ENCODE measurements at regions not wholly inside any gene's neighbourhood (a gene's known extent, or its start where the extent isn't known, plus 50 kb on each side); places are given as distances from the start of the nearest gene placed in this dataset.

- dilution Hi-C loops (cut with HindIII; ENCODE audit: low sequenced_read_pairs, unreplicated experiment): no loop called here
- intact Hi-C loops (cut with micrococcal nuclease): no loop called here
- H4K20me1 ChIP-seq (ENCODE audit: insufficient read depth, low read length): no peaks in the 10 kb centered on the region
- H2AK9ac ChIP-seq (replicated peaks; ENCODE audit: low read depth, low read length, poor library complexity): no peak overlapping the region
- no peak overlapping the region for H2BK20ac ChIP-seq (ENCODE audit: low read depth, low read length)
- no peak overlapping the region for H2AK5ac ChIP-seq (ENCODE audit: low read depth, low read length)
- H3K4me3 ChIP-seq (ENCODE audit: insufficient read depth, low read depth, low read length): no peak overlapping the region
- H4K91ac ChIP-seq (ENCODE audit: insufficient read depth, low read depth, low read length): no peak overlapping the region
- H3K14ac ChIP-seq (replicated peaks; ENCODE audit: low read depth, low read length): no peak overlapping the region
- H2BK5ac ChIP-seq (ENCODE audit: low read depth, low read length, poor library complexity, severe bottlenecking): no peak overlapping the region
- no peaks in the 10 kb centered on the region for H3K27me3 ChIP-seq (ENCODE audit: control insufficient read depth, insufficient read depth, low read length)
- TF ChIP-seq RFX5 (IDR thresholded peaks at IDR 0.05; ENCODE audit: low read depth, low read length): no peak
- no peak for TF ChIP-seq MAZ (IDR thresholded peaks at IDR 0.05; ENCODE audit: borderline replicate concordance, low read depth, low read length)
- TF ChIP-seq CHD1 (IDR thresholded peaks at IDR 0.05; ENCODE audit: low read depth, low read length): no peak
- no peak for TF ChIP-seq ELK1 (IDR thresholded peaks at IDR 0.05; ENCODE audit: borderline replicate concordance, low read depth, low read length)
- no peak for TF ChIP-seq NFE2L2 (IDR thresholded peaks at IDR 0.05; ENCODE audit: low read depth, low read length)
- TF ChIP-seq RCOR1 (IDR thresholded peaks at IDR 0.05; ENCODE audit: insufficient replicate concordance, low read length): no peak
- no peak for TF ChIP-seq FOS (IDR thresholded peaks at IDR 0.05; ENCODE audit: low read depth, low read length)
- no peak for TF ChIP-seq SMC3 (IDR thresholded peaks at IDR 0.05; ENCODE audit: low read depth, low read length)
- TF ChIP-seq POLR2A (IDR thresholded peaks at IDR 0.05; ENCODE audit: low read depth, low read length): no peak
- no peak for TF ChIP-seq USF2 (IDR thresholded peaks at IDR 0.05; ENCODE audit: low read depth, low read length)
- ChIA-PET POLR2A (ENCODE audit: unreplicated experiment) (no interaction called here), CTCF (no interaction called here)
- no TSS peak for BruUV-seq (replicated peaks)
- DNase-seq (no peak), ATAC-seq (ENCODE audit: low read depth) (no peak)
- no peaks in the 10 kb centered on the region for H3K9me1 ChIP-seq (ENCODE audit: insufficient read depth, low read length)
- no peak overlapping the region for H4K8ac ChIP-seq (ENCODE audit: low read depth in 2 of 2, low read length in 2 of 2)
- no peak overlapping the region for H4K5ac ChIP-seq (ENCODE audit: low read depth, low read length)
- 0 out of 2 replicates have a peak overlapping the region, but pooled peaks have one; percentile 15 for H2BK120ac ChIP-seq (ENCODE audit: low read depth, low read length)
- 0 out of 4 replicates have a peak, but pooled peaks cover 0 to 3% of the 10 kb centered on the region in 2 experiments for H3K79me1 ChIP-seq (ENCODE audit: low read depth in 1 of 2, low read length in 2 of 2)
- no peaks in the 10 kb centered on the region for H3K36me3 ChIP-seq (ENCODE audit: control insufficient read depth, insufficient read depth, low read length)
- no peaks in the 10 kb centered on the region for H3K9me3 ChIP-seq (ENCODE audit: control insufficient read depth, insufficient read depth, low read length)
- no peak overlapping the region for H3K56ac ChIP-seq (ENCODE audit: extremely low read depth, insufficient read depth, low read length)
- H3K4ac ChIP-seq (ENCODE audit: low read depth, low read length): no peak overlapping the region
- no peak overlapping the region for H3K27ac ChIP-seq (ENCODE audit: insufficient read depth, low read length)
- H3K23ac ChIP-seq (ENCODE audit: low read depth, low read length): no peak overlapping the region
- H3K18ac ChIP-seq (ENCODE audit: low read depth, low read length): peak overlapping the region; percentile 34; the same call in 1 of the 2 replicates
- no peak overlapping the region for H2BK15ac ChIP-seq (ENCODE audit: low read depth, low read length)
- H3K4me1 ChIP-seq (ENCODE audit: control insufficient read depth, insufficient read depth, low read length): no peaks in the 10 kb centered on the region
- in situ Hi-C loops (cut with MboI; ENCODE audit: low sequenced_read_pairs): no loop called here
- no peak overlapping the region for H2AFZ ChIP-seq (replicated peaks; ENCODE audit: low read length, poor library complexity)
- H3K9ac ChIP-seq (ENCODE audit: low read depth, low read length): no peak overlapping the region
- H3K4me2 ChIP-seq (ENCODE audit: low read depth, low read length): no peak overlapping the region
Measured at GRCh38 chrX:13099121-13099520, 54.7 kb upstream of the FAM9C start.
